CD4-positive, alpha-beta T cell treated with Interleukin-17A for 4 hours (primary cell): ENCODE measurements at regions not wholly inside any gene's neighbourhood (a gene's known extent, or its start where the extent isn't known, plus 50 kb on each side); places are given as distances from the start of the nearest gene placed in this dataset.

ENCODE experiments used
- DNase-seq: peaks from one replicate; pipeline ENCODE4 v3.0.0-alpha.2; 2020; ENCODE audit warnings: mixed read lengths

GRCh38 chr12:82029936-82030335 is 270.8 kb upstream of the PPFIA2 start:
- DNase-seq, result no peak

GRCh38 chr12:82028772-82029171 is 269.6 kb upstream of the PPFIA2 start:
- DNase-seq, result no peak

- no peak for DNase-seq
These were observed 268.5 kb upstream of the PPFIA2 start for GRCh38 chr12:82027612-82028011.

- no peak for DNase-seq
These were observed 266.3 kb upstream of the PPFIA2 start for GRCh38 chr12:82025462-82025861.

- DNase-seq, result no peak
These were observed 260.4 kb upstream of the PPFIA2 start for GRCh38 chr12:82019533-82019932.

- DNase-seq, result no peak
These were observed 256.6 kb upstream of the PPFIA2 start for GRCh38 chr12:82015623-82016347.

GRCh38 chr12:82012176-82012575 is 253.0 kb upstream of the PPFIA2 start:
- DNase-seq, result no peak

- DNase-seq, result no peak
These were observed 250.4 kb upstream of the PPFIA2 start for GRCh38 chr12:82009524-82009923.

GRCh38 chr12:82008251-82008650 is 249.1 kb upstream of the PPFIA2 start:
- no peak for DNase-seq

- DNase-seq, result no peak
These were observed 239.7 kb upstream of the PPFIA2 start for GRCh38 chr12:81998761-81999378.

GRCh38 chr12:81992461-81992860 is 233.3 kb upstream of the PPFIA2 start:
- peak; percentile 49 for DNase-seq

- DNase-seq, result no peak
These were observed 232.7 kb upstream of the PPFIA2 start for GRCh38 chr12:81991868-81992267.

GRCh38 chr12:81988362-81988761 is 229.2 kb upstream of the PPFIA2 start:
- no peak for DNase-seq

- DNase-seq, result no peak
These were observed 228.2 kb upstream of the PPFIA2 start for GRCh38 chr12:81987371-81987770.

- DNase-seq, result no peak
These were observed 217.5 kb upstream of the PPFIA2 start for GRCh38 chr12:81976661-81977060.

- no peak for DNase-seq
These were observed 215.6 kb upstream of the PPFIA2 start for GRCh38 chr12:81974762-81975161.

GRCh38 chr12:81968421-81968820 is 209.3 kb upstream of the PPFIA2 start:
- no peak for DNase-seq

GRCh38 chr12:81963636-81964035 is 204.5 kb upstream of the PPFIA2 start:
- DNase-seq, result no peak

- DNase-seq, result no peak
These were observed 203.9 kb upstream of the PPFIA2 start for GRCh38 chr12:81963026-81963425.

- no peak for DNase-seq
These were observed 203.1 kb upstream of the PPFIA2 start for GRCh38 chr12:81962126-81962856.

- no peak for DNase-seq
These were observed 199.3 kb upstream of the PPFIA2 start for GRCh38 chr12:81958406-81958805.

GRCh38 chr12:81957631-81958030 is 198.5 kb upstream of the PPFIA2 start:
- DNase-seq, result no peak

- DNase-seq, result no peak
These were observed 197.3 kb upstream of the PPFIA2 start for GRCh38 chr12:81956468-81956860.

GRCh38 chr12:81953541-81953940 is 194.4 kb upstream of the PPFIA2 start:
- DNase-seq, result no peak
